ENCODE measurements at regions not wholly inside any gene's neighbourhood (a gene's known extent, or its start where the extent isn't known, plus 50 kb on each side); places are given as distances from the start of the nearest gene placed in this dataset.

DNA sequence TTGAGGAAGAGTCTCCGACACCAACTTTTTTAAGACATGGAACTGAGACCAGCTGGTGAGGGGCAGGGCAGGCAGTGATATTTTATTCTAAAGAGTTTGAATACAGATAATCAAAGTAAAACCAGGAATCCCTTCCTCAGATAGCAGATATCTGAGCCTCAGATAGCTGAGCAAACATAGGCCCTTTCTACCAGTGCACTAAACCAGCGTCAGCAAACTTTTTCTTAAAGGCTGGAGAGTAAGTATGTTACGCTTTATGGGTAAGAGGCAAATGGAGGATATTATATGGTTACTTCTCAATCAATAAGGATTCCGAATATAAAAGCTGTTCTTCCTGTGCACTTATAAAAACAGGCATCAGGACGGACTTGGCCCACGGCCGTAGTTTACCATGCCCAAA, 73.9 kb downstream of the WNT5A start:
- in situ Hi-C loops (cut with HindIII; ENCODE audit: low pct_unique_long_range_greater_than_20kb, low sequenced_read_pairs) = no loop called here

DNA sequence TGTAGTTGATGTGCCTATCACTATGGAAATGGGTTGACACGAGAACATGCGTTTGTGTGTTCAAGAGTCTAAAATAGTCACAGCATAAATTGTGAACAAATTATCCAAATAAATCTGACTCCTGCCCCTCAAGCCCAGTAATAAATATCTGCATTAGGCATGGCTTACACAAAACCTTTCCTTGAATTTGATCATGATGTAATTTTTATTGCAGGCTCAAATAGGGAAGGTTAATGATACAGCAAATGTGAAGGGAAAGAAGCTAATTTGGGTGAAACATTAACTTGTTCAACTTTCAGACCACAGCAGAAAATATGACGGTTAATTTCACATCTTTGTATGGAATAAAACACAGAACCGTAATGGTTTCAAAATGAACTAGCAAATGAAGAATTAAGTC, 74.6 kb downstream of the WNT5A start:
- no peak for TF ChIP-seq JUND (IDR thresholded peaks at IDR 0.05; ENCODE audit: low read depth)
- in situ Hi-C loops (cut with HindIII; ENCODE audit: low pct_unique_long_range_greater_than_20kb, low sequenced_read_pairs) = no loop called here
- DNase-seq (ENCODE audit: low read depth in 1 of 2, low spot score in 1 of 2) = no peak

More for the DNA sequence above, 73.9 kb downstream of the WNT5A start:
- no peak for DNase-seq (ENCODE audit: low read depth in 1 of 2, low spot score in 1 of 2)
- no peak for TF ChIP-seq JUND (IDR thresholded peaks at IDR 0.05; ENCODE audit: low read depth)

DNA sequence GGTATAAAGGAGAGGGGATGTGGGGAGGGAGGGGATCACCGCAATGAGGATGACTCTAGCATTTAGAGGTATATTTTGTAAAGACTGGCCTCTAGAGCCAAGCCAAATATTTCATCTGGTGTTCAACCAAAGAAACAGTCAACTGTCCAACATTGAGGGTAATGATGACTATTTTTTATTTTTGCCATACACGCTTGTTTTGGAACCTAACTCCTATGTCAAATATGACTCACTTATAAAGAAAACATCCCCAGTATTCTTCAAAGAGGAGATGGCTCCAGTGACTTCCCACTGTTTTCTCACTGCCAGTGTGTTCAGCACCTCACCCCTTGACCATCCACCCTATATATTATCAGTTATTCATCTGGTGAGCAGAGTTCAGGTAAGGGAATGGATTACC, 77.3 kb downstream of the WNT5A start:
- DNase-seq (ENCODE audit: low read depth in 1 of 2, low spot score in 1 of 2) = no peak
- TF ChIP-seq JUND (IDR thresholded peaks at IDR 0.05; ENCODE audit: low read depth) = no peak
- in situ Hi-C loops (cut with HindIII; ENCODE audit: low pct_unique_long_range_greater_than_20kb, low sequenced_read_pairs) = no loop called here

DNA sequence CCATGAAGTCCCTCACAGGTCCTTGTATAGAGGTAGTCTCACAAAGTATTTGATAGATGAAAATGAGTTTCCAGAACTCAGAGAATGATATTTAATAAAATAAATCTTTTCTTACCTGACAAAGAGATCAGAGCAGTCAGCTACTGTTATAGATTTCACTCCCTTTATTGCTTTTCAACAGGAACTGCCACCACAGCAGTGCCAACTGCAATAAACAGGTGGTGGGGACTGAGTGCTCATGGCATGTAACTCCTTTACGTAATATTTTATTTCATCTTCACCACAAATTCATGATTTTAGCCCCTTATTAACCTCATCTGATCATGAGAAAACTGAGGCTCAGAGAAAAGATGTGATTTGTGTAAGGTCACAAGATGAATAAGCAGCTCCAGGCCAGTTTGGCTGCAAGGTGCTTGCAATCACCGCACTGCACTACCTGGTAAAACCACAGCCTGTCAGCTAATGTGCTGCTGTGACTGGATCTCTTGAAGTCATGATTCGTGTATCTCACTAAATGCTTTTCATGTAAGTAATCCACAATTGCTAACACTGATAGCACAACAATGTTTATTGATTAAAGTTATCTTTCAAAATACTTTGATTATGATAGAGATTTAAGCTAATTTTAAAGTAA, 78.8 kb downstream of the WNT5A start:
- no peak for DNase-seq (ENCODE audit: low read depth in 1 of 2, low spot score in 1 of 2)
- in situ Hi-C loops (cut with HindIII; ENCODE audit: low pct_unique_long_range_greater_than_20kb, low sequenced_read_pairs) = no loop called here
- no peak for TF ChIP-seq JUND (IDR thresholded peaks at IDR 0.05; ENCODE audit: low read depth)

DNA sequence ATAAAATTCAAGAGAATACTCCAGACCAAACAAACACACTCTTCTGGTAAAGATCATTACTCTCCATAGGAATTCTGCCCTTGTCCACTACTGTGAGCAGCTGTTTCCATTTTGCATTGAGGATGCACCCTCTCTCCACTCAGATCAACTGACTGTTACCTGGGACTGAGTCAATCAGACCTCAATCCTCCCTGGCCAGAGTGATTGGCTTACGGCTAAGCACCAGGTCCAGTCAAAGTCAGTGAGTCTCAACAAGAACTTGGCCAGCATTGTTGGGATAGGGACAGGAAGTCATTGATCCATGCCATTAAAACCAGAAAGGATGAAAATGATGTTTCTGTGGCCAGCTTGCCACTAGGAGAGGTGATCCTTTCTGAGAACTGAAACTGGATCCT, 79.7 kb downstream of the WNT5A start:
- TF ChIP-seq JUND (IDR thresholded peaks at IDR 0.05; ENCODE audit: low read depth) = no peak
- in situ Hi-C loops (cut with HindIII; ENCODE audit: low pct_unique_long_range_greater_than_20kb, low sequenced_read_pairs) = no loop called here
- no peak for DNase-seq (ENCODE audit: low read depth in 1 of 2, low spot score in 1 of 2)

DNA sequence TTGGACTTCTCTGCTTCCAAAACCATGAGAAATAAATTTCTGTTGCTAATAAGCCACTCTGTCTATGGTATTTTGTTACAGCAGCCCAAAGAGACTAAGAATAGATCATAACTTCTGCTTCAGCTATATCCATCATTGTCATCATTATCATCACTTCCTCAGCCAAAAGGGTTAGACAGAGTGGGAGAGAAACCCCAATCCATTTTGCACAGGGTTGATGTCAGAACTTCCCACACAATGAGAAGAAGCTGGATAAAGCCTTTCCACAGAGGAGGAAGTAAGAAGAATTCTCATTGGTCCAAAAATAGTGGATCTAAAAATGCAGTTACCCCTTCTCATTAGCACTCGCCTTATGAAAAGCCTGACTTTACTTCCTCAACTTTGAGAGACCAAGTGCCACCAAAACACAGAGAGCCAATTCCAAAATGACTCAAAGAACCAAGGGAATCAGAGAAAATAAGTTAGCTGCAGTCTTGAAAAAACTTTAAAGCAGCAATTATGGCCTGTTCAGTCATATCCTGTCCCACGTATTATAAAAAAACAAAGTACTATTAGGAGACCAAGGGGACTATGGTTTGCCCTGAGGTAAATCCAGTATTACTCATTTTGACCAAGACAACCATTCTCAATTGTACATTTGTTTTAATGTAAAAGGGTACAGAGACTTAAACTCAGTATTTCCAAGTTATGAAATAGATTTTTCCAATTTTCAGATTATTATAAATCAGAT, 80.2 kb downstream of the WNT5A start:
- DNase-seq (ENCODE audit: low read depth in 1 of 2, low spot score in 1 of 2) = no peak
- in situ Hi-C loops (cut with HindIII; ENCODE audit: low pct_unique_long_range_greater_than_20kb, low sequenced_read_pairs) = no loop called here
- TF ChIP-seq JUND (IDR thresholded peaks at IDR 0.05; ENCODE audit: low read depth) = no peak

DNA sequence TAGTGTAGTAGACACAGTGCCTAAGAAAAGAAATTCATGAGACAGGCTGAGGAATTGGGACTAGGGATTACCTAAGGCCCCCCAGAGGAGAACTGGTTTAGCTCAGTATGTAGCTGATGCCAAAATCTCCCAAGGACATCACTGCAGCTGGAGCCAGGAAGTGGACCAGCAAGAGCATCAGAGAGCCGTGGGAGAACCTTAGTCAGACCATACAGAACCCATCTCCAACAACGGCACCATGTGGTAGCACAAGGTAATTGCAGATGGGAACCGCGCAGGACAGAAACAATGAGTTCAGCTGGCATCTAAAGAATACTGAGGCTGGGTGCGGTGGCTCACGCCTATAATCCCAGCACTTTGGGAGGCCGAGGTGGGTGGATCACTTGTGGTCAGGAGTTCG, 81.7 kb downstream of the WNT5A start:
- TF ChIP-seq JUND (IDR thresholded peaks at IDR 0.05; ENCODE audit: low read depth) = no peak
- peak in 1 of 2 experiments; percentile 47 for DNase-seq (ENCODE audit: low read depth in 1 of 2, low spot score in 1 of 2)
- in situ Hi-C loops (cut with HindIII; ENCODE audit: low pct_unique_long_range_greater_than_20kb, low sequenced_read_pairs) = no loop called here

DNA sequence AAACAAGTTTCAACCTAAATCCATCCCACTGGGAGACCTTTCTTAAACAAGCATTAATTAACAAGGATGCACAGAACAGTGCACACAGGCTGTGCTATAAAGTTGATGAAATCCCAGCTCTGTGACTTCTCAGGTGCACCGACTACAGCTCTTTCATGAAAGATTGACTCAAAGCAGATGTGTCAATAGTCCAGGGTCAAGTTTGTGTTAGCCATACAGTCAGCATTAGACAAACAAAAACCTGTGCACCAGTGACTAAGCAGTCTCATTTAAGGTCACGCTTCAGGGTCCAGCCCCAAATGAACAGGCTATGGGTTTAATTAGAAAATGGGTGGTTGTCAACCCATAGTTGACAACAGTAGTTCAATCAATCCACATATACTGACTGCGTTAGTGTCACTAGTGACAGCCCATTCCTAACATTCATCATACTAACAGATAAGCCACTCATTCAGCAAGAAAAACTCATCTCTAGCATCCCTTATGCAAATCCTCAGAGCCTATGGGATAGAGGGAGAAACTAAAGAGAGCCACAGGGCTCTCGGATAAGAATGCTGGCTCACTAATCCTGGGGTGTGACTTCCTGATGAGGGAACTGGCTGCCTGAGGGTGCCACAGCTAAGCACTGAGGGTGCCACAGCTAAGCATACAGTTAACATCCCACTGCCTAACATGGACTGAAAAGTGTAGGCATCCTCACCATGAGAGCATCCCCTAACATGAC, 84.1 kb downstream of the WNT5A start:
- DNase-seq (ENCODE audit: low read depth in 1 of 2, low spot score in 1 of 2) = peak in 1 of 2 experiments; percentile 31
- in situ Hi-C loops (cut with HindIII; ENCODE audit: low pct_unique_long_range_greater_than_20kb, low sequenced_read_pairs) = no loop called here
- no peak for TF ChIP-seq JUND (IDR thresholded peaks at IDR 0.05; ENCODE audit: low read depth)

DNA sequence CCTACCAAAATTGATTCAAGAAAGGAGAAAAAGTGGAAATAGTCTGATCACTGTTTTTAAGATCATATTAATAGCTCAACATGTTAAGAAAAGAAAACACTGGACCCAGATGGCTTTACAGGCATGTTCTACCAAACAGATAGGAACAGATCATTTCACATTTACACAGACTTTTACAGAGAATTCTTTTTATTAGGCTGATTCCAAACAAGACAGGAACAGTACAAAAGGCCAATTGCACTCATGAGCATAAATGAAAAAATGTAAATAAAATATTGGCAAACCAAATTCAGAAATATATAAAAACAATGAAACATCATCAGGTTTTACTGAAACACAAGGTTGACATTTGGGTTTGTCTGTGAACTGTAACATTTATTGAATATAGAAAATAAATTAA, 106.5 kb downstream of the WNT5A start:
- in situ Hi-C loops (cut with HindIII; ENCODE audit: low pct_unique_long_range_greater_than_20kb, low sequenced_read_pairs) = no loop called here
- no peak for DNase-seq (ENCODE audit: low read depth in 1 of 2, low spot score in 1 of 2)
- no peak for TF ChIP-seq JUND (IDR thresholded peaks at IDR 0.05; ENCODE audit: low read depth)

DNA sequence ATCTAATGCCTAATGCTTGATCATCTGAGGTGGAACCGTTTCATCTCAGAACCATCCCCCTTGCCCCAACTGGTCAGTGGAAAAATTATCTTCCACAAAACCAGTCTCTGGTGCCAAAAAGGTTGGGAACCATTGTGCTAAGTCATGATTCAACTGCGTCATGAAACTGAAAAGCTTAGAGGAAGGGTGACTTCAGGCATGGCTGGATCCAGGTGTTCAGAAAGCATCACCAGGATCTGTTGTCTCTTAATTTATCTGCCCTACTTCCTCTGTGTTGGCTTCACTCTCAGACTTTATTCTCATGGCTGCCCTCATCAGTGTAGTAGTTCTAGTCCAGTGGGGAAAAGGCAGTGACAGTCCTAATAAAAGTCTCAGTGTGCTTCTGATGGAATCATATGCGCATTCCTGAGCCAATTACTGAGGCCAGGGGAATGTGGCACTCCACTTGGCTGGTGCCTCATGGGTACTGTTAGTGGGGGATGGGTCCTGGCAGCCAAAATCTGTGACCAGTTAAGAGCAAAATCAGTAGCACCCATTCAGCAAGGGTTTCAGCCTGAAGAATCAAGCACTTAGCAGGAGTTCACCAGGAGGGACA, 110.3 kb downstream of the WNT5A start:
- DNase-seq (ENCODE audit: low read depth in 1 of 2, low spot score in 1 of 2) = no peak
- in situ Hi-C loops (cut with HindIII; ENCODE audit: low pct_unique_long_range_greater_than_20kb, low sequenced_read_pairs) = no loop called here
- TF ChIP-seq JUND (IDR thresholded peaks at IDR 0.05; ENCODE audit: low read depth) = no peak

DNA sequence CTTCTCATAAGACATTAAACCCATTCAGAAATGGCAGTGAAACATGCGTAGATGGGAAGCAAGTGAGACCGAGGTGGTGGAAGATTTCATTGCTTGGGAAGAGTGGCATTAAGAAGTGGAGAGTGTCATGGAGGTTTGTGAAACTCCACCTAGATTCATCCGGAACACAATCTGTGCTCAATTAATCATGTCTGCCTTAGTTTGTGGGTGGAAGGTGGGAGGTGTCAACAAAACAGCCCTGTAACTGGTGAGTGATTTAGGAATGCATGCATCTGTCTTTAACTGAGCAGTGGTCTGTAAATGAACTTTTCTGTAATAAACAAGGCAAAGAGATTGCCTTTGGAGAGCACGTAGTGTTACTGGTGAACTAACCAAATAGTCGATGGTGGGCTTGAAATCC, 113.7 kb downstream of the WNT5A start:
- TF ChIP-seq JUND (IDR thresholded peaks at IDR 0.05; ENCODE audit: low read depth) = no peak
- in situ Hi-C loops (cut with HindIII; ENCODE audit: low pct_unique_long_range_greater_than_20kb, low sequenced_read_pairs) = no loop called here
- DNase-seq (ENCODE audit: low read depth in 1 of 2, low spot score in 1 of 2) = no peak

DNA sequence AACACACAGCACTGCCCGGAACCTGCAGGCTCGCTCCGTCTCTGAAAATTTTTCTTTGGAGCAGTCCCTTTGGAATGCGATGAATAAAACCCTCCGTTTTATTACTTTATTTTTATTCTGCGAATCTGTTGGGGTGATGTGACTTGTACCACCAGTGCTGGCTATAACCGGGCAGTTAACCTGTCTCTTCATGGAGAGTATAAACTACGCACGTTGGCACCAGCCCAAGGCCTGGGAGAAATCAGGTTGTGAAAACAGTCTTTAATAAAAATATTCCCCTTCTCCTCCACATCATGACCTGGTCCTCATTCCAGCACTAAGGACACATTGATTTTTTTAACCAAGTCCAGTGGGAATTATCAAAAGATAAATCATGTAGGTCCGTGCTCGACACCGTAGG, 116.8 kb downstream of the WNT5A start:
- DNase-seq (ENCODE audit: low read depth in 1 of 2, low spot score in 1 of 2) = no peak
- no peak for TF ChIP-seq JUND (IDR thresholded peaks at IDR 0.05; ENCODE audit: low read depth)
- in situ Hi-C loops (cut with HindIII; ENCODE audit: low pct_unique_long_range_greater_than_20kb, low sequenced_read_pairs) = no loop called here
